Body of pancreas (tissue), 4 donors: ENCODE measurements at regions not wholly inside any gene's neighbourhood (a gene's known extent, or its start where the extent isn't known, plus 50 kb on each side); places are given as distances from the start of the nearest gene placed in this dataset.

Experiments used
- CTCF ChIP-seq, 7 experiments: fragments of 450-650 bp in 4 of 7; fragments of 200-600 bp in 3 of 7; sonication (generic) in 3 of 7; IDR thresholded peaks; one replicate each; pipeline ENCODE4 v1.5.1; 2016 to 2019; ENCODE audit warnings: antibody characterized with exemption in 7 of 7
- POLR2A ChIP-seq, 3 donors: fragments of 450-650 bp; IDR thresholded peaks; one replicate each; pipeline ENCODE4 v1.6.1; 2016; ENCODE audit warnings: antibody characterized with exemption in 3 of 3, mild to moderate bottlenecking in 2 of 3

- no peak for TF ChIP-seq CTCF (IDR thresholded peaks at IDR 0.05)
- no peak for TF ChIP-seq POLR2A (IDR thresholded peaks at IDR 0.05)
Observed at GRCh38 chr10:46234026-46234425, 52.8 kb upstream of the ANTXRL start.
